ENCODE measurements at regions not wholly inside any gene's neighbourhood (a gene's known extent, or its start where the extent isn't known, plus 50 kb on each side); places are given as distances from the start of the nearest gene placed in this dataset.

GRCh38 chr15:35626571-35627318 is 80.8 kb upstream of the DPH6 start:
- Histone ChIP-seq H3K36me3 (no peaks in the 10 kb centered on the region), H3K4me3 (no peak overlapping the region), H3K27ac (no peak overlapping the region), H3K27me3 (no peaks in the 10 kb centered on the region), H3K4me1 (no peaks in the 10 kb centered on the region), H3K9me3 (no peaks in the 10 kb centered on the region)
- DNase-seq: no peak
- intact Hi-C loops (cut with DNase I; ENCODE audit: low total_unique reads): no loop called here
- TF ChIP-seq, protein P1, sequence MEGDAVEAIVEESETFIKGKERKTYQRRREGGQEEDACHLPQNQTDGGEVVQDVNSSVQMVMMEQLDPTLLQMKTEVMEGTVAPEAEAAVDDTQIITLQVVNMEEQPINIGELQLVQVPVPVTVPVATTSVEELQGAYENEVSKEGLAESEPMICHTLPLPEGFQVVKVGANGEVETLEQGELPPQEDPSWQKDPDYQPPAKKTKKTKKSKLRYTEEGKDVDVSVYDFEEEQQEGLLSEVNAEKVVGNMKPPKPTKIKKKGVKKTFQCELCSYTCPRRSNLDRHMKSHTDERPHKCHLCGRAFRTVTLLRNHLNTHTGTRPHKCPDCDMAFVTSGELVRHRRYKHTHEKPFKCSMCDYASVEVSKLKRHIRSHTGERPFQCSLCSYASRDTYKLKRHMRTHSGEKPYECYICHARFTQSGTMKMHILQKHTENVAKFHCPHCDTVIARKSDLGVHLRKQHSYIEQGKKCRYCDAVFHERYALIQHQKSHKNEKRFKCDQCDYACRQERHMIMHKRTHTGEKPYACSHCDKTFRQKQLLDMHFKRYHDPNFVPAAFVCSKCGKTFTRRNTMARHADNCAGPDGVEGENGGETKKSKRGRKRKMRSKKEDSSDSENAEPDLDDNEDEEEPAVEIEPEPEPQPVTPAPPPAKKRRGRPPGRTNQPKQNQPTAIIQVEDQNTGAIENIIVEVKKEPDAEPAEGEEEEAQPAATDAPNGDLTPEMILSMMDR (IDR thresholded peaks at IDR 0.05): no peak
- TF ChIP-seq POLR2A (IDR thresholded peaks at IDR 0.05): no peak

- no peak for TF ChIP-seq POLR2A (IDR thresholded peaks at IDR 0.05)
- TF ChIP-seq, protein P1 (IDR thresholded peaks at IDR 0.05): no peak
- intact Hi-C loops (cut with DNase I; ENCODE audit: low total_unique reads): no loop called here
- H3K27ac ChIP-seq: no peak overlapping the region
- no peak overlapping the region for H3K4me3 ChIP-seq
- no peaks in the 10 kb centered on the region for H3K9me3 ChIP-seq
- no peaks in the 10 kb centered on the region for H3K36me3 ChIP-seq
- H3K27me3 ChIP-seq: no peaks in the 10 kb centered on the region
- H3K4me1 ChIP-seq: no peaks in the 10 kb centered on the region
- DNase-seq: no peak
These were observed 81.7 kb upstream of the DPH6 start for GRCh38 chr15:35627696-35628095.

- Histone ChIP-seq H3K27me3 (no peaks in the 10 kb centered on the region), H3K27ac (no peak overlapping the region), H3K9me3 (no peaks in the 10 kb centered on the region), H3K4me1 (no peaks in the 10 kb centered on the region), H3K36me3 (no peaks in the 10 kb centered on the region), H3K4me3 (no peak overlapping the region)
- intact Hi-C loops (cut with DNase I; ENCODE audit: low total_unique reads): no loop called here
- DNase-seq: no peak
- no peak for TF ChIP-seq POLR2A (IDR thresholded peaks at IDR 0.05)
These were observed 83.8 kb upstream of the DPH6 start for GRCh38 chr15:35629766-35630165.

- intact Hi-C loops (cut with DNase I; ENCODE audit: low total_unique reads): no loop called here
- H3K27ac ChIP-seq: no peak overlapping the region
- no peak for DNase-seq
These were observed 84.6 kb upstream of the DPH6 start for GRCh38 chr15:35630532-35630931.

GRCh38 chr15:35630985-35631384 is 85.0 kb upstream of the DPH6 start:
- no peak for DNase-seq
- TF ChIP-seq POLR2A (IDR thresholded peaks at IDR 0.05): no peak
- TF ChIP-seq, protein P1 (IDR thresholded peaks at IDR 0.05): no peak

More at GRCh38 chr15:35630532-35630931, 84.6 kb upstream of the DPH6 start:
- TF ChIP-seq, protein P1 (IDR thresholded peaks at IDR 0.05): no peak
- TF ChIP-seq POLR2A (IDR thresholded peaks at IDR 0.05): no peak
- Histone ChIP-seq H3K4me1 (no peaks in the 10 kb centered on the region), H3K27me3 (no peaks in the 10 kb centered on the region), H3K9me3 (no peaks in the 10 kb centered on the region), H3K36me3 (no peaks in the 10 kb centered on the region), H3K4me3 (no peak overlapping the region)

More at GRCh38 chr15:35630985-35631384, 85.0 kb upstream of the DPH6 start:
- Histone ChIP-seq H3K36me3 (no peaks in the 10 kb centered on the region), H3K27ac (no peak overlapping the region), H3K4me3 (no peak overlapping the region), H3K4me1 (no peaks in the 10 kb centered on the region), H3K9me3 (no peaks in the 10 kb centered on the region), H3K27me3 (no peaks in the 10 kb centered on the region)
- intact Hi-C loops (cut with DNase I; ENCODE audit: low total_unique reads): no loop called here
